Activated CD8-positive, alpha-beta T cell treated with anti-CD3 and anti-CD28 coated beads for 36 hours (primary cell): ENCODE measurements at regions not wholly inside any gene's neighbourhood (a gene's known extent, or its start where the extent isn't known, plus 50 kb on each side); places are given as distances from the start of the nearest gene placed in this dataset.

ENCODE experiments used
- ATAC-seq: fragments of 200-7000 bp; cut with Tn5 transposase; one replicate; pipeline ENCODE4 v1.10.0; 2021; ENCODE audit warnings: mild to moderate bottlenecking, moderate library complexity
- CTCF ChIA-PET: fragments of 350-600 bp; sonication (Branson Sonifier 250); formaldehyde crosslinking; loops from one replicate; lab custom pipeline; 2021; ENCODE audit warnings: antibody characterized with exemption; lab: Charles Lee
- POLR2A ChIA-PET: fragments of 350-600 bp; sonication (Branson Sonifier 250); formaldehyde crosslinking; loops from one replicate; lab custom pipeline; 2021; ENCODE audit warnings: antibody characterized with exemption; lab: Charles Lee
- DNase-seq: peaks from one replicate; pipeline ENCODE4 v3.0.0-alpha.2; 2020
- H3K27ac Mint-ChIP-seq: one replicate; pipeline ENCODE4 v1.8.0; 2021; ENCODE audit warnings: mild to moderate bottlenecking, mixed read lengths
- H3K27me3 Mint-ChIP-seq: one replicate; pipeline ENCODE4 v1.8.0; 2021; ENCODE audit warnings: mixed read lengths
- H3K36me3 Mint-ChIP-seq: one replicate; pipeline ENCODE4 v1.8.0; 2021; ENCODE audit warnings: low read depth, mixed read lengths
- H3K4me1 Mint-ChIP-seq: one replicate; pipeline ENCODE4 v1.8.0; 2021; ENCODE audit warnings: low read depth, mixed read lengths
- H3K4me3 Mint-ChIP-seq: one replicate; pipeline ENCODE4 v1.8.0; 2021; ENCODE audit warnings: mild to moderate bottlenecking, moderate library complexity, mixed read lengths
- H3K9me3 Mint-ChIP-seq: one replicate; pipeline ENCODE4 v1.8.0; 2021; ENCODE audit warnings: mixed read lengths
- intact Hi-C: fragments of 100-400 bp; cut with micrococcal nuclease; formaldehyde crosslinking; loops from one replicate; pipeline ENCODE4 v1.10.0; 2022
- TF ChIP-seq, protein P1 (sequence below): fragments of 200-600 bp; IDR thresholded peaks from one replicate; pipeline ENCODE4 v1.8.0; 2022; ENCODE audit warnings: antibody characterized with exemption, mild to moderate bottlenecking

DNA sequence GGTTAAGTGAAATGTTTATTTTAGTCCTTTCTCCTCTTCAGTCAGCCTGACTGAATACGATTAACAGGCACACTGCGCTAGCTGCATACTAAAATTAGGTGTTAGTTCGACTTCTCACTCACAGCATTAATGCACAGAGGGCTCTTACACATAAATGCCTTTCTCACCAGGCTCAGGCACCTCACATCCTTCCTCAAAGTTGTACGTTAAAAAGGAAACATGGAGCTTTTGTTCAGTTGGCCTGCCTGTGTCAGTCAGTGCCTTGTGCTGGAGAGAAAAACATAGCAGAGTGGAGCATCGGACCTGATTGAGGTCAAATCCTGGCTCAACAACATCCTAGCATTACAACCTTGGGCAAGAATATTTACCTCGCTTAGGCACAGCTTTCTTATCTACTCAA, 236.0 kb upstream of the ZNF462 start:
- Mint-ChIP-seq H3K4me3 (no peak overlapping the region), H3K9me3 (no peaks in the 10 kb centered on the region), H3K27me3 (no peaks in the 10 kb centered on the region), H3K27ac (no peak overlapping the region), H3K36me3 (no peaks in the 10 kb centered on the region), H3K4me1 (no peaks in the 10 kb centered on the region)
- CTCF ChIA-PET, result no interaction called here
- POLR2A ChIA-PET, result no interaction called here
- DNase-seq (no peak), ATAC-seq (no peak)
- intact Hi-C loops, result no loop called here
- TF ChIP-seq, protein P1, sequence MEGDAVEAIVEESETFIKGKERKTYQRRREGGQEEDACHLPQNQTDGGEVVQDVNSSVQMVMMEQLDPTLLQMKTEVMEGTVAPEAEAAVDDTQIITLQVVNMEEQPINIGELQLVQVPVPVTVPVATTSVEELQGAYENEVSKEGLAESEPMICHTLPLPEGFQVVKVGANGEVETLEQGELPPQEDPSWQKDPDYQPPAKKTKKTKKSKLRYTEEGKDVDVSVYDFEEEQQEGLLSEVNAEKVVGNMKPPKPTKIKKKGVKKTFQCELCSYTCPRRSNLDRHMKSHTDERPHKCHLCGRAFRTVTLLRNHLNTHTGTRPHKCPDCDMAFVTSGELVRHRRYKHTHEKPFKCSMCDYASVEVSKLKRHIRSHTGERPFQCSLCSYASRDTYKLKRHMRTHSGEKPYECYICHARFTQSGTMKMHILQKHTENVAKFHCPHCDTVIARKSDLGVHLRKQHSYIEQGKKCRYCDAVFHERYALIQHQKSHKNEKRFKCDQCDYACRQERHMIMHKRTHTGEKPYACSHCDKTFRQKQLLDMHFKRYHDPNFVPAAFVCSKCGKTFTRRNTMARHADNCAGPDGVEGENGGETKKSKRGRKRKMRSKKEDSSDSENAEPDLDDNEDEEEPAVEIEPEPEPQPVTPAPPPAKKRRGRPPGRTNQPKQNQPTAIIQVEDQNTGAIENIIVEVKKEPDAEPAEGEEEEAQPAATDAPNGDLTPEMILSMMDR, result no peak

DNA sequence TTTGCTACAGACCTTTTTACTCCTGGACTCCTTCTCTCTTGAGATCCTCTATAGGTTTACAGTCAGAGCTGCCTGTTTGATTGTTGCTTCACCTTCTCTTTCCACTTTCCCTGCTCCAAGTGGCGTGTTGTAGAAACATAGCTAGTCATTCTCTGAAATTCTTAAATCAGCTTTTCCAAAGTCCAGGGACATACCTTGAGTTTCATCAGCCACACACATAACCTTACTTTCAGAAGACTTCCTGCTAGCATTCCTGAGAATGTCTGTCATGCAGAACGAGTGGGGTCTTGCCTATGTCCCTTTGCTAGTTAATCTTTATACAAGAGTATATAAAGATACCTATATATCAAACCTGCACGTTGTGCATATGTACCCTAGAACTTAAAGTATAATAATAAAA, 230.3 kb upstream of the ZNF462 start:
- Mint-ChIP-seq H3K9me3 (no peaks in the 10 kb centered on the region), H3K27me3 (no peaks in the 10 kb centered on the region), H3K4me1 (no peaks in the 10 kb centered on the region), H3K36me3 (no peaks in the 10 kb centered on the region), H3K4me3 (no peak overlapping the region), H3K27ac (no peak overlapping the region)
- no peak for ATAC-seq
- TF ChIP-seq, protein P1, result no peak
- POLR2A ChIA-PET, result no interaction called here
- CTCF ChIA-PET, result no interaction called here
- intact Hi-C loops, result no loop called here
- no peak for DNase-seq

DNA sequence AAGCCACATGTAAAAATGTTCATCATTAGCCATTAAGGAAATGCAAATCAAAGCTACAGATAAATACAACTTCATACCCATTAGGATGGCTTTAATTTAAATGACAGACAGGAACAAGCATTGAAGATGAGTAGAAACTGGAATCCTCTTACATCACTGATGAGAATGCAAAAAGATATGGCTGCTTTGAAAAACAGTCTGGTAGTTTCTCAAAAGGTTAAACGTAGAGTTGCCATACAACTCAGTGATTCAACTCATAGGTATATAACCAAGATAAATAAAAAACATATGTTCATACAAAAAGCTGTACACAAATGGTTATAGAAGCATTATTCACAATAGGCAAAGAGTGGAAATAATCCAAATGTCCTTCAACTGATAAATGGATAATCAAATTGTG, 228.8 kb upstream of the ZNF462 start:
- no peak overlapping the region for H3K27ac Mint-ChIP-seq
- TF ChIP-seq, protein P1, result no peak
- DNase-seq, result no peak
- no peaks in the 10 kb centered on the region for H3K36me3 Mint-ChIP-seq
- H3K4me1 Mint-ChIP-seq, result no peaks in the 10 kb centered on the region
- POLR2A ChIA-PET, result no interaction called here
- intact Hi-C loops, result no loop called here
- no peak for ATAC-seq
- H3K27me3 Mint-ChIP-seq, result no peaks in the 10 kb centered on the region
- no peaks in the 10 kb centered on the region for H3K9me3 Mint-ChIP-seq
- CTCF ChIA-PET, result no interaction called here
- no peak overlapping the region for H3K4me3 Mint-ChIP-seq

DNA sequence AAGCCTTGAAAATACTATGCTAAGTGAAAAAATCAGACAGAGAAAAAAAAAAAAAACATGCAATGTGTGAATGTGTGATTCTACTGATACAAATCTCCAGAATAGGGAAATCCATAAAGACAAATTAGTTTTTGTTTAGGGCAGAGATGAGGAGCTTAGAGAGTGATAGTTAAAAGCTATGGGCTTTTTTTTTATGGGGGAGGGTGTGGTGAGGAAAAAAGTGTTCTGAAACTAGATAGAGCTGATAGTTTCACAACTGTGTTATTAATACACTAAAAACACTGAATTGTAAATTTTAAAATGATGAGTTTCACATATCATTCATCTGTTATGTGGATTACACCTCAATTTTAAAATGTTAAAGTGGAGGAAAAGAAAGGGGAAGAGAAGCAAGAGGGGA, 228.3 kb upstream of the ZNF462 start:
- Mint-ChIP-seq H3K27ac (no peak overlapping the region), H3K4me1 (no peaks in the 10 kb centered on the region), H3K9me3 (no peaks in the 10 kb centered on the region), H3K4me3 (no peak overlapping the region), H3K36me3 (no peaks in the 10 kb centered on the region), H3K27me3 (no peaks in the 10 kb centered on the region)
- TF ChIP-seq, protein P1, result no peak
- ATAC-seq (no peak), DNase-seq (no peak)
- POLR2A ChIA-PET, result no interaction called here
- intact Hi-C loops, result no loop called here
- CTCF ChIA-PET, result no interaction called here

DNA sequence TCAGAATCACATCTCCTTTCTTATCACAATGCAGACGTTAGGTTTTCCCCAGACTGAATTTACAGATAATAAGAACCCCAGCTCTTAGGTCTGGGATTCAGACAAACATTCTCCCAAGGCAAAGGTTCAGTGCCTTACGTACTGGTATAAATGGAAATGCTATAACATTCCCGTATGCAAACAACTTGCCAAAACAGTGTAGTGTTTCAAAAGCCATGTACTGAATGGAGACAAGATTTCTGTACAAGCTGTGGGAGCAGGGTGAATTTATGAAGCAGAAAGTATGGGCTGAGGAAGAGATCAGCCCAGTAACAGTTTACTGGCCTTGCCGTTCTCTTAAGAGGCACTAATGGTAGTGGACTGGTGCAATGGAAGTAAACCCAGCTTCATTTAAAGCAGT, 225.5 kb upstream of the ZNF462 start:
- H3K4me3 Mint-ChIP-seq, result no peak overlapping the region
- H3K9me3 Mint-ChIP-seq, result peaks cover 5% of the 10 kb centered on the region
- intact Hi-C loops, result no loop called here
- H3K27ac Mint-ChIP-seq, result no peak overlapping the region
- TF ChIP-seq, protein P1, result no peak
- H3K27me3 Mint-ChIP-seq, result no peaks in the 10 kb centered on the region
- POLR2A ChIA-PET, result no interaction called here
- no peaks in the 10 kb centered on the region for H3K36me3 Mint-ChIP-seq
- no peaks in the 10 kb centered on the region for H3K4me1 Mint-ChIP-seq
- CTCF ChIA-PET, result no interaction called here
- ATAC-seq, result no peak
- no peak for DNase-seq
